Adrenal gland (tissue), 5 donors: ENCODE measurements at regions not wholly inside any gene's neighbourhood (a gene's known extent, or its start where the extent isn't known, plus 50 kb on each side); places are given as distances from the start of the nearest gene placed in this dataset.

ENCODE experiments used
- CTCF ChIP-seq, 6 experiments: fragments of 450-650 bp in 4 of 6; fragments of 200-600 bp in 2 of 6; sonication (generic) in 1 of 6; IDR thresholded peaks; 1 replicate in 5 of 6; 2 replicates in 1 of 6; pipeline versions ENCODE4 v1.5.1 to v1.8.0; 2016 to 2021; ENCODE audit warnings: antibody characterized with exemption in 6 of 6, mild to moderate bottlenecking in 2 of 6, moderate library complexity in 1 of 6
- POLR2A ChIP-seq, 2 donors: fragments of 450-650 bp; IDR thresholded peaks; one replicate each; pipeline ENCODE4 v1.6.1; 2017; ENCODE audit warnings: antibody characterized with exemption in 2 of 2, mild to moderate bottlenecking in 2 of 2, moderate library complexity in 1 of 2
- donor health status: DM: no; HTN: no; CAD: no.

- TF ChIP-seq CTCF (IDR thresholded peaks at IDR 0.05) (no peak), POLR2A (IDR thresholded peaks at IDR 0.05) (no peak)
Observed at GRCh38 chr14:34060651-34060999, 109.8 kb upstream of the EGLN3 start.
